M059J (cell line): ENCODE measurements at regions not wholly inside any gene's neighbourhood (a gene's known extent, or its start where the extent isn't known, plus 50 kb on each side); places are given as distances from the start of the nearest gene placed in this dataset.

Experiments used
- DNase-seq: peaks from one replicate; pipeline ENCODE4 v3.0.0-alpha.2; 2012; ENCODE audit warnings: low read depth

GRCh38 chr4:63814171-63814964 is 594.9 kb downstream of the TECRL start:
- no peak for DNase-seq

DNA sequence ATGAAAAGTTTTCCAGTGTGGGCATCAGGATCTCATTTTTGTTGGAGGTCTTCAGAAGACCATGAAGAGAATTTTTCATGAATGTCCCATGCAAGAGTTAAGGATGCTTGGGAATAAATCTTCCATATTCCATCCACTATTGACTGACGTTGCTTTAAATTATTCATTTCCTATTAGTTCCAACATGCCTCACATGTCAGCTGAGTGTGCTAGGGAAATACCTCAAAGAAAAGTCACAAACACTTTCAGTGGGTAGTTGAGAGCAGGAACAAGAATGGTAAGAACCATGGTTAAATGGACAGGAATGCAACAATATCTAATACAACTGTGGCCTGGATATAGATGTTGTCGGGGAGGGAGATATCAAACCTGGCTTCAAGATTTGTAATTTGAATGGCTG is 610.1 kb downstream of the TECRL start:
- no peak for DNase-seq

- no peak for DNase-seq
Measured at GRCh38 chr4:63795301-63795700, 613.9 kb downstream of the TECRL start.

DNA sequence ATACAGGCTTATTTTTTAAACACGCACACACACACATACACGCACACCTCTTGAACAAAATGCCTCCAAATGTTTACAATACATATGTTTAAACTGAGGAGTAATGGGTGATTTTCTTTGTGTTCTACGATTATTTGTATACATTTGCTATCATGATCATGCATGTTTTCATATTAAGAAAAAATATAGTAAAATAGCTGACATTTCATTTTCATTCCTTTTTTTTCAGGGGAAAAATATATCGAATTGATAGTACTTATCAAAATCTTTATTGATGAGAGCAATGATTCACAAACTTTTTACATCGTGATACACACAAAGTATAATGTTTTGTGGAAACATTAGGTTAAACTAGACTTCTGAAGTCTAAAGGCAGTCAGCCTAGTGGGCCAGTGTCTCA is 618.9 kb downstream of the TECRL start:
- no peak for DNase-seq

GRCh38 chr4:63788271-63788670 is 621.0 kb downstream of the TECRL start:
- DNase-seq = no peak

GRCh38 chr4:63787326-63787725 is 621.9 kb downstream of the TECRL start:
- DNase-seq = no peak

GRCh38 chr4:63786171-63786570 is 623.1 kb downstream of the TECRL start:
- no peak for DNase-seq

- no peak for DNase-seq
Measured at GRCh38 chr4:63784822-63785221, 624.4 kb downstream of the TECRL start.

DNA sequence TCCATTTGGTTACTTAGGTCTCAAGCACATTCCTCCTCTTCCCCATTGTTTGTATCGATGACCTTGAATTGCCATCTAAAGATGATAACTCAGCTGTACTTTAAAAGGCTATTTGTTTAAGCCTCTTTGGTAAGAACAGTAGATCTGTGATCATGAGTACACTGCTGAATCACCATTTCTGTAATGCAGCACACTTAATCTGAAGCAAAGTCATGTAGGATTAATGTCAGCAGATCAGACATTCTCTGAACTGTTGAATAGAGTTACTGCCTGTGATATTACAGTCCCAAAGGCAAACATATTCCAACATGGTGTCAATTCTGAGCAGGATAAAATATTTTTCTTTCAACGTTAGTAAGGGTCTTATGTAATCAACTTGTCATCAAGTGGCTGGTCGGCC is 631.6 kb downstream of the TECRL start:
- no peak for DNase-seq

- no peak for DNase-seq
Measured at GRCh38 chr4:63764400-63764799, 644.9 kb downstream of the TECRL start.

- DNase-seq = no peak
Measured at GRCh38 chr4:63757929-63758328, 651.3 kb downstream of the TECRL start.

DNA sequence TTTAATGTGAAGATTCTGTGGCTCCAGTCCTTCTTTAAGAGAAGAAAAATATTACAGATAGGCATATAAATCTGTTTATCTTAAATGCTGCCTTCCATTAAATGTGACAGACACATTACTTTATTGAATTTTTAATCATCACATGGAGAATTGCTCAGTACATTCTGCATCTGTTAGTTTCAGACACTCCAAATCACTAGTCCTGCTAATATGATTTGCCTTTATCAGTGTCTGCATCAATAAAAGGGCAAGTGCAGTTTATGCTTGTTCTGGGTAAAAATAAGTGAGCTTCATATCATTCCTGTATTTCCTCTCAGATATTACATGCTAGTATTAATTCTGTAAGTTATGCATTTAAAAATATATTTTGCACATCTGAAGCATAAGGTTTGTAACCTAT is 666.4 kb downstream of the TECRL start:
- DNase-seq = no peak

DNA sequence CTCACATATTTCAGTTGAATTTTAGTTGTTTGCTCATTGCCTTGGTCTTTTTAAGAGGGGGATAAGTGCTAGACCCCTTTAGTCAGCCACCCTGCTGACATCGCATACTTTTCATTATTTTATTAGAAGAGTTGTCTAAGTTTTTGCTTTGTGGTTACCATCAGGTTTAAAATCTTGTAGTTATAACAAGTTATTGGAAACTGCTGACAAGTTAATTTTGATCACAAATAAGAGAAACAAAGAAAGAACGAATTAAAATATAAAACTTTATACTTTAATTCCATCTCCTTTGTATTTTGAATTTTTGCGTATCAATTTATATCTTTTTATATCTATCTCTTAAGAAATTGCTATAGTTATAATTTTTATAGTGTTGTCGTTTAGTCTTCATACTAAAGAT is 679.7 kb downstream of the TECRL start:
- DNase-seq = no peak

DNA sequence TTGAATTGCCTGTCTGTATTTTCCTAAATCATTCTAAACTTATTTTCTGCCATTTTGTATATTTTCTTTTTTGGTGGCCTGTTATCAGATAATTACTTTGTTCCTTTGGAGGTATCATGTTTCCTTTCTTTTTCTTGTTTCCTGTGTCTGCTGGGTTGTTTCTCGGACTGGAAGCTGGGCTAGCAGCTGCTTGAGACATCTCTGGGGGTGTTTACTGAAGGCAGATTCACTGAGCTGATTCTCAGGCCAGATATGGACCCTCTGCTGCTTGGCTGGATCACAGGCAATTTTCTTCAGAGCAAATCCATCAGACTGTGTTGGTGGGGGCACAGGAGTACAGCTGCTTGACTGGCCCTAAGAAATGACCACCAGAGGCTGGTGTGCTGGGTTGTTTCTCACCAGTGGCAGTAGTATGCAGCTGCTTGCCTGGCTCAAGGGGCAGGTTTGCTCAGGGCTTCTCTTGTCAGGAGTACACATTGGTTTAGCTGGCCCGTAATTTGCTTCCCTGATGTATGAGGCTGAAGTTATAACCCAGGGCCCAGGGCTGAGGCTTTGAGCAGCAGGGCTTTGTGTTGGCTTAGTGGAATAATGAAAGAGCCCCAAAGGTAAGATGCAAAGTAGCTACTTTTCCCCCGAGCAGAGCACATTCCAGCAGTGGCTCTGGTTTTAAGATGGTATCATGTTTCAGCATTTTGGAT is 680.6 kb downstream of the TECRL start:
- DNase-seq = peak; percentile 0

DNA sequence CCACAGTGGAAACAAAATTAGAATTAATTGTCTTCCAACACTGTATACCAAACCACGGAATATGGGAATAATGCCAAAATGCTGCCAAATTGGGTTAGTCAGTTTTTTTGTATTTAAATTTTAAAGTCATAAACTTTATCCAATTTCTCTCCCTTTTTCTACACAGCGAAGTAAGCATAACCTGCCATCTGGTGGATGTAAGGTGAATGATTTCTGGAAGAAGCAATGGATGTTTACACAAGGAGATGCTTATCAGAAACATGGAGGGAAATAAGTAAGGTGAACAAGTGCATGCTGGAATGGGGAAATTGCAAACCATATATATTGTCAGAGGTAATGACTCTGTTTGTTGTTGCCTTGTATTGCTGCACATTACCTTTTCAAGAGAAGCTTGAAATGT is 691.9 kb downstream of the TECRL start:
- peak; percentile 1 for DNase-seq

- DNase-seq = no peak
Measured at GRCh38 chr4:63708661-63709060, 700.6 kb downstream of the TECRL start.

DNA sequence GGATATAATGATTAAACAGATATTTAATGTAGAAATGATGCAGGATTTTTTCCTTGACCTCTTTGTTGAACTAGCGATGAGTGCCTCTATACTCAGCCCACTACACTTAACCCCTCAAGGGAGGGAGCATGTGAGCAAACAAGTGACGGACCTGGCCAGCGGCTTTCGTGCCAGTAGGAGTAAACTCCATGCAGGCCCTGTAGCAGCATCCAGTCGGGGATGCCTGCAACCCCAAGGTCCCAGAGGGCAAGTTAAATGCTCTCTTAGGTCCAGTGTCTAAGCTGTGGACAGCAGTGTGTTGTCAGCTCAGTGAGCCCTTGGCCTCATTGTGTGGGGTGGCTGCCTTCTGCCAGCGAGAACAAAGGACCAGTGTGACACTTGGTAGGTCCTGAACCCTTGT is 708.7 kb downstream of the TECRL start:
- no peak for DNase-seq

GRCh38 chr4:63693321-63693720 is 715.9 kb downstream of the TECRL start:
- DNase-seq = no peak

DNA sequence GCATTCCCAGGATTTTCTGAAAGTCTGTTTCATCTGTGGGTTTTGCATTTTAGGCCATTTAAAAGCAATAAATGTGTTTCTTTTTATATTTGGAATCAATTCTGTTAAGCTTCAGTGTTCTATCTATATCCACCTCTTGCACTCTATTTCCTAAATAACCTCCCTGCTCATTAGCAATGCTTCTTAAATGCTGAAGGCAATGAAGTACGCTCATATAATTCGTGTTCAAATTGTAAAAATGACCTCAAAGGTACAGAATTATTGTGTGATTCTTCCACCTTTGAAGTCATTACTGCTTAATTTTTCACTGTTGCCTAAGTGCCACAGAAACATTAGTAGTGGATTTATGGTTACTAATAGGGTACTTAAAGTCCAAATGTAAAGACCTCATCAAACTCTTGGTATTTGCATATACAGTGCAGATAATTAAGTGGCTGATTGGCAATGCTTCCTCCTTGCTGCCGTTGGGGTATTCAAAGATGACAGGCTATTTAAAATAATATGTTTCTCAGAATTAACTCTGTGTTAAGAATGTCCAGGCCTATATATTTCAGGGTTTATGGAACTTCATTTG is 730.8 kb downstream of the TECRL start:
- DNase-seq = no peak

DNA sequence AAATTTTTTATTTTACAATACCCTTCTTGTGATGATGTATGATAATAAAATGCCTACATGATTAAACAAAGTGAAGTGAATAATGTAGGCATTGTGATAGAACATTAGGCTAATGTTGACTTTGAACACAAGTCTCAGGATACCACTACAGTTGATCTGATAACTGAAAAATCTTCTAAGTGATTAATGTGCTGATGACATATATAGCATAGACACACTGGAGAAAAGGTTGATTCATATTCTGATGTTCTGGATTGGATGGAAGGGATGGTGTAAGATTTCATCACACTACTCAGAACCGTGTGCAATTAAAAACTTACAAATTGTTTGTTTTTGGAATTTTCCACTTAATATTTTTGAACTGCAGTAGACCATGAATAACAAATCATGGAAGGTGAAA is 738.5 kb downstream of the TECRL start:
- no peak for DNase-seq

- no peak for DNase-seq
Measured at GRCh38 chr4:63663870-63664269, 745.4 kb downstream of the TECRL start.

- no peak for DNase-seq
Measured at GRCh38 chr4:63644396-63644795, 764.9 kb downstream of the TECRL start.

- no peak for DNase-seq
Measured at GRCh38 chr4:63637270-63637669, 772.0 kb downstream of the TECRL start.
